HEK293T (cell line): ENCODE measurements at regions not wholly inside any gene's neighbourhood (a gene's known extent, or its start where the extent isn't known, plus 50 kb on each side); places are given as distances from the start of the nearest gene placed in this dataset.

Source experiments
- ARNT ChIP-seq: fragments of 450-650 bp; IDR thresholded peaks from 2 replicates; pipeline ENCODE4 v1.6.1; 2017; ENCODE audit warnings: mild to moderate bottlenecking
- BHLHE40 ChIP-seq: fragments of 450-650 bp; IDR thresholded peaks from 2 replicates; pipeline ENCODE4 v1.6.1; 2016; ENCODE audit warnings: mild to moderate bottlenecking, moderate library complexity, borderline replicate concordance
- CTBP1 ChIP-seq: fragments of 450-650 bp; IDR thresholded peaks from 2 replicates; pipeline ENCODE4 v1.6.1; 2016; ENCODE audit warnings: borderline replicate concordance
- ELF4 ChIP-seq: fragments of 450-650 bp; IDR thresholded peaks from 2 replicates; pipeline ENCODE4 v1.6.1; 2017; ENCODE audit warnings: antibody characterized with exemption
- FOXK2 ChIP-seq: fragments of 450-650 bp; IDR thresholded peaks from 2 replicates; pipeline ENCODE4 v1.6.1; 2016; ENCODE audit warnings: mild to moderate bottlenecking
- FOXM1 ChIP-seq: fragments of 450-650 bp; IDR thresholded peaks from 2 replicates; pipeline ENCODE4 v1.6.1; 2017; ENCODE audit warnings: mild to moderate bottlenecking, borderline replicate concordance
- NFRKB ChIP-seq: fragments of 450-650 bp; IDR thresholded peaks from 2 replicates; pipeline ENCODE4 v1.6.1; 2016; ENCODE audit warnings: mild to moderate bottlenecking, moderate library complexity
- PKNOX1 ChIP-seq: fragments of 450-650 bp; IDR thresholded peaks from 2 replicates; pipeline ENCODE4 v1.6.1; 2016
- SP1 ChIP-seq: fragments of 450-650 bp; IDR thresholded peaks from 2 replicates; pipeline ENCODE4 v1.6.1; 2017
- SUZ12 ChIP-seq: fragments of 450-650 bp; IDR thresholded peaks from 2 replicates; pipeline ENCODE4 v1.6.1; 2016; ENCODE audit warnings: mild to moderate bottlenecking
- TARDBP ChIP-seq: fragments of 450-650 bp; IDR thresholded peaks from 2 replicates; pipeline ENCODE4 v1.6.1; 2016

DNA sequence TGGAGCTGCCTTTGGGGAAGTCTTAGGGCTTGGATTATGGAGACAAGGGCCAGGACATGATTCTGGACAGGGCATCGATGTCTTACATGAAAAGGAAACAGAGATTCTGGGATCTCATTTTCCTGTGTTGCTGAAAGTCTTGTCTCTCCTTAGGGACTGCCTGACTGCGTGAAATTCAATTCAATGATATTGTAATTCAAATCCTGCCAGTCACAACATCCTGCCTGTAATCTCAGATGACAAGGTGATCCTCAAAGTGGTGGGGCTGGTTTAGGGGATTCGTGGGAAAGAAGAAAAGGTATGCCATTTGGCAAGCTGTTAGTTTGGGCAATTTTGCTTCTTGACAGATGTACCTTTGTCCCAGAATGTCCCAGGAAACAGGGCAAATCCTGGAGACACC lies 129.1 kb downstream of the KBTBD8 start:
- no peak for TF ChIP-seq SP1
- no peak for TF ChIP-seq PKNOX1
- no peak for TF ChIP-seq TARDBP
- TF ChIP-seq ARNT, result no peak
- no peak for TF ChIP-seq CTBP1
- no peak for TF ChIP-seq ELF4
- no peak for TF ChIP-seq BHLHE40
- TF ChIP-seq FOXM1, result no peak
- TF ChIP-seq NFRKB, result no peak
- TF ChIP-seq SUZ12, result no peak
- TF ChIP-seq FOXK2, result no peak
